ENCODE measurements at regions not wholly inside any gene's neighbourhood (a gene's known extent, or its start where the extent isn't known, plus 50 kb on each side); places are given as distances from the start of the nearest gene placed in this dataset.

- no peak for TF ChIP-seq ZNF462 (CRISPR knock-in tag; IDR thresholded peaks at IDR 0.05)
- TF ChIP-seq JUNB (IDR thresholded peaks at IDR 0.05; ENCODE audit: unreplicated experiment), result no peak
Observed at GRCh38 chr4:144450526-144450925, 195.4 kb upstream of the HHIP start (continued).

- Mint-ChIP-seq H3K4me1 (no peaks in the 10 kb centered on the region), H3K27me3 (ENCODE audit: insufficient read depth, low read depth, poor library complexity) (no peaks in the 10 kb centered on the region), H3K36me3 (ENCODE audit: low read depth) (no peaks in the 10 kb centered on the region), H3K4me3 (no peak overlapping the region), H3K9me3 (no peaks in the 10 kb centered on the region), H3K27ac (no peak overlapping the region)
- DNase-seq (ENCODE audit: low spot score) (no peak), ATAC-seq (no peak)
- no peaks in the 10 kb centered on the region for H4K20me1 ChIP-seq (replicated peaks; ENCODE audit: insufficient read depth)
- no peak overlapping the region for H3K27ac ChIP-seq (ENCODE audit: low read depth)
- H3K36me3 ChIP-seq (ENCODE audit: insufficient read depth), result no peaks in the 10 kb centered on the region
- H3F3A ChIP-seq (replicated peaks; ENCODE audit: low read depth), result no peaks in the 10 kb centered on the region
- no peak overlapping the region for H3K4me2 ChIP-seq
- H2AFZ ChIP-seq, result no peak overlapping the region
- H3K4me3 ChIP-seq, result no peak overlapping the region
- H3K4me1 ChIP-seq (ENCODE audit: insufficient read depth), result no peaks in the 10 kb centered on the region
- H3K9me2 ChIP-seq (ENCODE audit: insufficient read depth), result no peaks in the 10 kb centered on the region
- H3K27me3 ChIP-seq (ENCODE audit: insufficient read depth), result no peaks in the 10 kb centered on the region
- H3K79me2 ChIP-seq (replicated peaks; ENCODE audit: insufficient read depth), result no peaks in the 10 kb centered on the region
- no peak for TF ChIP-seq STAT1 (IDR thresholded peaks at IDR 0.05; ENCODE audit: unreplicated experiment)
- TF ChIP-seq EZH2phosphoT487 (IDR thresholded peaks at IDR 0.05; ENCODE audit: unreplicated experiment), result no peak
- no peak for TF ChIP-seq POLR2AphosphoS5 (IDR thresholded peaks at IDR 0.05; ENCODE audit: low read depth)
- TF ChIP-seq ZNF114 (CRISPR knock-in tag; IDR thresholded peaks at IDR 0.05), result no peak
- TF ChIP-seq ZNF462 (CRISPR knock-in tag; IDR thresholded peaks at IDR 0.05), result no peak
- no peak for TF ChIP-seq ZNF331 (CRISPR knock-in tag; IDR thresholded peaks at IDR 0.05; ENCODE audit: low read depth)
- no peak for TF ChIP-seq CTCF (conservative IDR thresholded peaks at IDR 0.05; ENCODE audit: low read depth in 2 of 2)
Observed at GRCh38 chr4:144451766-144452450, 194.0 kb upstream of the HHIP start.
